ENCODE measurements at regions not wholly inside any gene's neighbourhood (a gene's known extent, or its start where the extent isn't known, plus 50 kb on each side); places are given as distances from the start of the nearest gene placed in this dataset.
"Not testable (repeated sequence)": the region's sequence is repeated elsewhere in the genome, so short reads cannot be mapped to it uniquely, and the experiment has no call there.

DNA sequence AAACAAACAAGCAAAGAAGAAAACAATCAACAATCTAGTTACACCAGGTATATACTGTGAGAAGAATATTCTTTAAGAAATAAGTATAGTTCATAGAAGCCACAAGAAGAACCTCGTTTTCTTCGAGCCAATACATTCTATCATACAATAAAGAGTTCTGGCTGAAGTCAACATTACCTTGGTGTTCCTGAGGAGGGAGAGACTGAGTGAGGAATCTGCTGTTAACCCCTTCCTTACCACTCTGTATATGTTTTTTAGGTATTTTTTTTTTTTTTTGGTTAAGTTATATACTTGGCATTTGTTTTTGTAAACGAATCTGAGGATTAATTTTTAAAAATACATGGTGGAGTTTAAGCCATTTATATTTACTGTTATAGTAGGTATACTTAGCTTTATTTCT is 412.5 kb downstream of the NUP35 start:
- Histone ChIP-seq H3K4me3 (no peak overlapping the region), H3K27ac (no peak overlapping the region), H3K9me3 (no peaks in the 10 kb centered on the region), H3K4me1 (replicated peaks) (no peaks in the 10 kb centered on the region), H3K27me3 (replicated peaks; ENCODE audit: insufficient read depth) (no peaks in the 10 kb centered on the region), H3K36me3 (no peaks in the 10 kb centered on the region)
- no peak for TF ChIP-seq POLR2AphosphoS5 (IDR thresholded peaks at IDR 0.05)
- TF ChIP-seq, protein P1, sequence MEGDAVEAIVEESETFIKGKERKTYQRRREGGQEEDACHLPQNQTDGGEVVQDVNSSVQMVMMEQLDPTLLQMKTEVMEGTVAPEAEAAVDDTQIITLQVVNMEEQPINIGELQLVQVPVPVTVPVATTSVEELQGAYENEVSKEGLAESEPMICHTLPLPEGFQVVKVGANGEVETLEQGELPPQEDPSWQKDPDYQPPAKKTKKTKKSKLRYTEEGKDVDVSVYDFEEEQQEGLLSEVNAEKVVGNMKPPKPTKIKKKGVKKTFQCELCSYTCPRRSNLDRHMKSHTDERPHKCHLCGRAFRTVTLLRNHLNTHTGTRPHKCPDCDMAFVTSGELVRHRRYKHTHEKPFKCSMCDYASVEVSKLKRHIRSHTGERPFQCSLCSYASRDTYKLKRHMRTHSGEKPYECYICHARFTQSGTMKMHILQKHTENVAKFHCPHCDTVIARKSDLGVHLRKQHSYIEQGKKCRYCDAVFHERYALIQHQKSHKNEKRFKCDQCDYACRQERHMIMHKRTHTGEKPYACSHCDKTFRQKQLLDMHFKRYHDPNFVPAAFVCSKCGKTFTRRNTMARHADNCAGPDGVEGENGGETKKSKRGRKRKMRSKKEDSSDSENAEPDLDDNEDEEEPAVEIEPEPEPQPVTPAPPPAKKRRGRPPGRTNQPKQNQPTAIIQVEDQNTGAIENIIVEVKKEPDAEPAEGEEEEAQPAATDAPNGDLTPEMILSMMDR (IDR thresholded peaks at IDR 0.05) = no peak
- TF ChIP-seq POLR2A (IDR thresholded peaks at IDR 0.05) = no peak
- DNase-seq (ENCODE audit: low spot score) = no peak
- WGBS = 85% methylated on average over 3 of the region's 3 CpGs
- intact Hi-C loops (cut with DNase I) = no loop called here

- TF ChIP-seq POLR2AphosphoS5 (IDR thresholded peaks at IDR 0.05) (no peak), POLR2A (IDR thresholded peaks at IDR 0.05) (no peak)
- TF ChIP-seq, protein P1 (IDR thresholded peaks at IDR 0.05) = no peak
- no peak for DNase-seq (ENCODE audit: low spot score)
- intact Hi-C loops (cut with DNase I) = no loop called here
These were observed 417.5 kb downstream of the NUP35 start for GRCh38 chr2:183541766-183542165.

DNA sequence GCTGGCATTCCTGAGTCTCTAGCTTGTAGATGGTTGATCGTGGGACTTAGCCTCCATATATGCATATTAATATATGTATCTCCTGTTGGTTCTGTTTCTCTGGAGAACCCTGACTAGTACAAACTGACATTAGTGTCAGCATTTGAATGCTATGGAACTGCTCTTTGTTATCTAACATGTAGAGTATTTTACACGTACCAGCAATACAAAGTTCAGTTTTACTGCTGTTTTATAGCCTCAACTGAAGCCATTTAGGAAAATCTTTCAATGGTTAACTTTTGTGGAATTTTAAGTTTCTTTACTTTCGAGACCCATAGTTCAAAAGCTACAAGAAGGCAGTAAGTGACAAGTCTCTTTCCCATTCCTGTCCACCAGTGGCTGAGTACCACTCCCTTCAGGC is 418.4 kb downstream of the NUP35 start:
- intact Hi-C loops (cut with DNase I) = no loop called here
- WGBS = 61% methylated on average over 3 of the region's 3 CpGs
- Histone ChIP-seq H3K27ac (no peak overlapping the region), H3K27me3 (replicated peaks; ENCODE audit: insufficient read depth) (no peaks in the 10 kb centered on the region), H3K4me3 (no peak overlapping the region), H3K9me3 (no peaks in the 10 kb centered on the region), H3K36me3 (no peaks in the 10 kb centered on the region), H3K4me1 (replicated peaks) (no peaks in the 10 kb centered on the region)
- TF ChIP-seq, protein P1 (IDR thresholded peaks at IDR 0.05) = no peak
- no peak for TF ChIP-seq POLR2AphosphoS5 (IDR thresholded peaks at IDR 0.05)
- no peak for TF ChIP-seq POLR2A (IDR thresholded peaks at IDR 0.05)
- no peak for DNase-seq (ENCODE audit: low spot score)

More at GRCh38 chr2:183541766-183542165, 417.5 kb downstream of the NUP35 start:
- H3K4me3 ChIP-seq = no peak overlapping the region
- no peak overlapping the region for H3K27ac ChIP-seq
- H3K4me1 ChIP-seq (replicated peaks) = no peaks in the 10 kb centered on the region
- no peaks in the 10 kb centered on the region for H3K9me3 ChIP-seq
- no peaks in the 10 kb centered on the region for H3K36me3 ChIP-seq
- WGBS = 70% methylated on average over 6 of the region's 6 CpGs
- no peaks in the 10 kb centered on the region for H3K27me3 ChIP-seq (replicated peaks; ENCODE audit: insufficient read depth)

- no peaks in the 10 kb centered on the region for H3K36me3 ChIP-seq
- TF ChIP-seq POLR2AphosphoS5 (IDR thresholded peaks at IDR 0.05) = no peak
- TF ChIP-seq, protein P1 (IDR thresholded peaks at IDR 0.05) = no peak
- TF ChIP-seq POLR2A (IDR thresholded peaks at IDR 0.05) = no peak
- DNase-seq (ENCODE audit: low spot score) = no peak
- H3K4me3 ChIP-seq = no peak overlapping the region
- intact Hi-C loops (cut with DNase I) = no loop called here
- H3K9me3 ChIP-seq = no peaks in the 10 kb centered on the region
- no peak overlapping the region for H3K27ac ChIP-seq
- H3K4me1 ChIP-seq (replicated peaks) = no peaks in the 10 kb centered on the region
- no peaks in the 10 kb centered on the region for H3K27me3 ChIP-seq (replicated peaks; ENCODE audit: insufficient read depth)
- WGBS = 90% methylated on average over 5 of the region's 5 CpGs
These were observed 419.0 kb downstream of the NUP35 start for GRCh38 chr2:183543222-183543621.

GRCh38 chr2:183543731-183544130 is 419.5 kb downstream of the NUP35 start:
- DNase-seq (ENCODE audit: low spot score) = no peak
- no peaks in the 10 kb centered on the region for H3K4me1 ChIP-seq (replicated peaks)
- intact Hi-C loops (cut with DNase I) = no loop called here
- no peak overlapping the region for H3K4me3 ChIP-seq
- TF ChIP-seq, protein P1 (IDR thresholded peaks at IDR 0.05) = no peak
- TF ChIP-seq POLR2AphosphoS5 (IDR thresholded peaks at IDR 0.05) (no peak), POLR2A (IDR thresholded peaks at IDR 0.05) (no peak)
- H3K27ac ChIP-seq = no peak overlapping the region
- WGBS = 9% methylated on average over 7 of the region's 7 CpGs
- H3K9me3 ChIP-seq = no peaks in the 10 kb centered on the region
- H3K27me3 ChIP-seq (replicated peaks; ENCODE audit: insufficient read depth) = no peaks in the 10 kb centered on the region
- no peaks in the 10 kb centered on the region for H3K36me3 ChIP-seq

- H3K36me3 ChIP-seq; H3K27ac ChIP-seq; DNase-seq (ENCODE audit: low spot score); H3K4me3 ChIP-seq; H3K4me1 ChIP-seq (replicated peaks); intact Hi-C loops (cut with DNase I); H3K9me3 ChIP-seq; H3K27me3 ChIP-seq (replicated peaks; ENCODE audit: insufficient read depth): not testable (repeated sequence)
- WGBS = 81% methylated on average over 20 of the region's 21 CpGs
These were observed 422.5 kb downstream of the NUP35 start for GRCh38 chr2:183546560-183547350.
